ENCODE measurements at regions not wholly inside any gene's neighbourhood (a gene's known extent, or its start where the extent isn't known, plus 50 kb on each side); places are given as distances from the start of the nearest gene placed in this dataset.

DNA sequence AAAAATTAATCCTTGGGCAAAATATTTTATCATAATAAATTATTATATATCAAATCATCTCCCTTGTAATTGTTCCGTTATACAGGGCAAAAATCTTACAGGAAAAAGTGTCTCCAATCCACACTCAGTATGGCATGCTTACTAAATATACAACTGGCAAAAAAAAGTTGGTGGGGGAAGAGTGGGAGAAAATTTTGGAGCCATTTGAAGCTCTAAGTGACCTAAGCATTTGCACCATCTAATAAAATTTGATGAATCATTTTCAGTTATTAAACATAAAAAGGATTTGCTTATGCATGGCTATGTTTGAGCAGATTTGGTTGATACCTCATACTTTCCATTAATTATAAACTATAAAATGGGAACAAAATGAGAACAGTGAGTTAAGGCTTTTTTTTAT is 68.1 kb upstream of the FAM9C start:
- no peak overlapping the region for H3K4me3 ChIP-seq
- H3K27me3 ChIP-seq = no peaks in the 10 kb centered on the region
- 33 to 36% methylated on average over 1 of the region's 1 CpG for WGBS, 2 donors (ENCODE audit: low coverage in 1 of 2)
- TF ChIP-seq, protein P1, sequence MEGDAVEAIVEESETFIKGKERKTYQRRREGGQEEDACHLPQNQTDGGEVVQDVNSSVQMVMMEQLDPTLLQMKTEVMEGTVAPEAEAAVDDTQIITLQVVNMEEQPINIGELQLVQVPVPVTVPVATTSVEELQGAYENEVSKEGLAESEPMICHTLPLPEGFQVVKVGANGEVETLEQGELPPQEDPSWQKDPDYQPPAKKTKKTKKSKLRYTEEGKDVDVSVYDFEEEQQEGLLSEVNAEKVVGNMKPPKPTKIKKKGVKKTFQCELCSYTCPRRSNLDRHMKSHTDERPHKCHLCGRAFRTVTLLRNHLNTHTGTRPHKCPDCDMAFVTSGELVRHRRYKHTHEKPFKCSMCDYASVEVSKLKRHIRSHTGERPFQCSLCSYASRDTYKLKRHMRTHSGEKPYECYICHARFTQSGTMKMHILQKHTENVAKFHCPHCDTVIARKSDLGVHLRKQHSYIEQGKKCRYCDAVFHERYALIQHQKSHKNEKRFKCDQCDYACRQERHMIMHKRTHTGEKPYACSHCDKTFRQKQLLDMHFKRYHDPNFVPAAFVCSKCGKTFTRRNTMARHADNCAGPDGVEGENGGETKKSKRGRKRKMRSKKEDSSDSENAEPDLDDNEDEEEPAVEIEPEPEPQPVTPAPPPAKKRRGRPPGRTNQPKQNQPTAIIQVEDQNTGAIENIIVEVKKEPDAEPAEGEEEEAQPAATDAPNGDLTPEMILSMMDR (IDR thresholded peaks at IDR 0.05) = no peak
- no peak for TF ChIP-seq POLR2A (IDR thresholded peaks at IDR 0.05)
- no peak for TF ChIP-seq EP300 (IDR thresholded peaks at IDR 0.05)
- TF ChIP-seq POLR2AphosphoS5 (IDR thresholded peaks at IDR 0.05) = no peak
- peak overlapping the region in 1 of 4 donors; percentile 64 for H3K27ac ChIP-seq
- H3K9me3 ChIP-seq = no peaks in the 10 kb centered on the region
- H3K4me1 ChIP-seq = peaks cover 0 to 8% (median 0%) of the 10 kb centered on the region in 3 donors
- ATAC-seq = no peak
- H3K36me3 ChIP-seq = no peaks in the 10 kb centered on the region

GRCh38 chrX:13110433-13111324 is 66.3 kb upstream of the FAM9C start:
- ATAC-seq = peak; percentile 91
- H3K36me3 ChIP-seq = no peaks in the 10 kb centered on the region
- no peak overlapping the region for H3K4me3 ChIP-seq
- 0 to 58% methylated on average over 3 to 6 of the region's 10 CpGs for WGBS, 2 donors (ENCODE audit: low coverage in 1 of 2)
- no peaks in the 10 kb centered on the region for H3K9me3 ChIP-seq
- peak overlapping the region; percentile 59 to 64 (median 60) for H3K27ac ChIP-seq
- H3K27me3 ChIP-seq = no peaks in the 10 kb centered on the region
- no peak for TF ChIP-seq EP300 (IDR thresholded peaks at IDR 0.05)
- TF ChIP-seq POLR2A (IDR thresholded peaks at IDR 0.05) = no peak
- TF ChIP-seq, protein P1 (IDR thresholded peaks at IDR 0.05) = no peak
- TF ChIP-seq POLR2AphosphoS5 (IDR thresholded peaks at IDR 0.05) = peak; percentile 69
- H3K4me1 ChIP-seq = peaks cover 0 to 8% (median 0%) of the 10 kb centered on the region in 3 donors

- Histone ChIP-seq H3K36me3 (no peaks in the 10 kb centered on the region), H3K27me3 (no peaks in the 10 kb centered on the region), H3K4me1 (peaks cover 0 to 8% (median 0%) of the 10 kb centered on the region in 3 donors), H3K9me3 (no peaks in the 10 kb centered on the region), H3K4me3 (no peak overlapping the region), H3K27ac (peak overlapping the region in 3 of 4 donors; percentile 59 to 64 (median 61))
- 63 to 88% methylated on average over 3 to 4 of the region's 5 CpGs for WGBS, 2 donors (ENCODE audit: low coverage in 1 of 2)
- ATAC-seq = no peak
- TF ChIP-seq POLR2AphosphoS5 (IDR thresholded peaks at IDR 0.05) (no peak), POLR2A (IDR thresholded peaks at IDR 0.05) (no peak), EP300 (IDR thresholded peaks at IDR 0.05) (no peak)
- TF ChIP-seq, protein P1 (IDR thresholded peaks at IDR 0.05) = no peak
These were observed 65.4 kb upstream of the FAM9C start for GRCh38 chrX:13109817-13110216.

- H3K27me3 ChIP-seq = no peaks in the 10 kb centered on the region
- no peak for ATAC-seq
- TF ChIP-seq POLR2A (IDR thresholded peaks at IDR 0.05) (no peak), POLR2AphosphoS5 (IDR thresholded peaks at IDR 0.05) (no peak), EP300 (IDR thresholded peaks at IDR 0.05) (no peak)
- TF ChIP-seq, protein P1 (IDR thresholded peaks at IDR 0.05) = no peak
- H3K4me3 ChIP-seq = no peak overlapping the region
- peaks cover 0 to 36% (median 8%) of the 10 kb centered on the region in 3 donors for H3K4me1 ChIP-seq
- H3K9me3 ChIP-seq = no peaks in the 10 kb centered on the region
- no CpG with 5 or more reads among the region's 2 CpGs for WGBS, 2 donors (ENCODE audit: low coverage in 1 of 2)
- H3K27ac ChIP-seq = no peak overlapping the region
- no peaks in the 10 kb centered on the region for H3K36me3 ChIP-seq
These were observed 59.5 kb upstream of the FAM9C start for GRCh38 chrX:13103914-13104274.

Data from gastroesophageal sphincter (tissue), 4 donors.